ENCODE measurements at regions not wholly inside any gene's neighbourhood (a gene's known extent, or its start where the extent isn't known, plus 50 kb on each side); places are given as distances from the start of the nearest gene placed in this dataset.

DNA sequence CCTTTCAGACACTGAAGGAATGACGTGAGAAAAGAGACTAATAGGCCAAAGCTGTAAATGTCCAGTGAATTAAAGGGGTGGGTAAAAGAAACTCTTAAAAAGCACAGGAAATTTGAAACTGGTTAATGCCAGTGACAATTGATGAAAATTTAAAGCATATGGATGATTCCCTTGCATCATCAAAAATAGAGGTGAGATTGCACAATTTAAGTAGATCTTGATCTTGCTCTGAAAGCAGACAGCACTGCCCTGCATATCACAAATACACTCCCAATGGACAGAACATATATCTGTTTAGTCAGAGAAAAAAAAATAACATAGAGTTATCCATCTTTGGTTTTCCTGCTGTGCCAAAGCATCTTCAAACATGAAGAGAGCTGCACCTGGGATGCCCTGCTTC lies 86.7 kb upstream of the UBE2E3 start:
- no peak for TF ChIP-seq POLR2AphosphoS5 (IDR thresholded peaks at IDR 0.05; ENCODE audit: low read depth, low read length)
- no peak for TF ChIP-seq POLR2A (IDR thresholded peaks at IDR 0.05; ENCODE audit: low read depth, low read length)
